ENCODE measurements at regions not wholly inside any gene's neighbourhood (a gene's known extent, or its start where the extent isn't known, plus 50 kb on each side); places are given as distances from the start of the nearest gene placed in this dataset.
"Not testable (repeated sequence)": the region's sequence is repeated elsewhere in the genome, so short reads cannot be mapped to it uniquely, and the experiment has no call there.

GRCh38 chr3:164040991-164041390, 1037.3 kb downstream of the SI start:
- TF ChIP-seq CTCF (IDR thresholded peaks at IDR 0.05; ENCODE audit: low read depth, low read length, missing control alignments), result no peak
- H3K4me3 ChIP-seq (replicated peaks; ENCODE audit: low read depth, low read length), result no peak overlapping the region
- no peak for DNase-seq (ENCODE audit: extremely low read depth, low read depth)

GRCh38 chr3:164030194-164030593, 1048.1 kb downstream of the SI start:
- TF ChIP-seq CTCF (IDR thresholded peaks at IDR 0.05; ENCODE audit: low read depth, low read length, missing control alignments), result no peak
- DNase-seq (ENCODE audit: extremely low read depth, low read depth), result no peak
- H3K4me3 ChIP-seq (replicated peaks; ENCODE audit: low read depth, low read length), result no peak overlapping the region

GRCh38 chr3:164024786-164025185, 1053.5 kb downstream of the SI start:
- no peak for TF ChIP-seq CTCF (IDR thresholded peaks at IDR 0.05; ENCODE audit: low read depth, low read length, missing control alignments)
- H3K4me3 ChIP-seq (replicated peaks; ENCODE audit: low read depth, low read length), result no peak overlapping the region
- DNase-seq (ENCODE audit: extremely low read depth, low read depth), result no peak

GRCh38 chr3:164023480-164023879, 1054.8 kb downstream of the SI start:
- H3K4me3 ChIP-seq (replicated peaks; ENCODE audit: low read depth, low read length), result no peak overlapping the region
- TF ChIP-seq CTCF (IDR thresholded peaks at IDR 0.05; ENCODE audit: low read depth, low read length, missing control alignments), result no peak
- DNase-seq (ENCODE audit: extremely low read depth, low read depth), result no peak

GRCh38 chr3:164018500-164018899, 1059.8 kb downstream of the SI start:
- H3K4me3 ChIP-seq (replicated peaks; ENCODE audit: low read depth, low read length), result no peak overlapping the region
- TF ChIP-seq CTCF (IDR thresholded peaks at IDR 0.05; ENCODE audit: low read depth, low read length, missing control alignments), result no peak
- no peak for DNase-seq (ENCODE audit: extremely low read depth, low read depth)

- DNase-seq (ENCODE audit: extremely low read depth, low read depth), result no peak
- TF ChIP-seq CTCF (IDR thresholded peaks at IDR 0.05; ENCODE audit: low read depth, low read length, missing control alignments), result no peak
Measured at GRCh38 chr3:164007765-164008164, 1070.5 kb downstream of the SI start.

GRCh38 chr3:164004205-164004604, 1074.1 kb downstream of the SI start:
- TF ChIP-seq CTCF (IDR thresholded peaks at IDR 0.05; ENCODE audit: low read depth, low read length, missing control alignments), result no peak
- no peak for DNase-seq (ENCODE audit: extremely low read depth, low read depth)

More at GRCh38 chr3:164007765-164008164, 1070.5 kb downstream of the SI start:
- no peak overlapping the region for H3K4me3 ChIP-seq (replicated peaks; ENCODE audit: low read depth, low read length)

GRCh38 chr3:164003016-164003415, 1075.3 kb downstream of the SI start:
- H3K4me3 ChIP-seq (replicated peaks; ENCODE audit: low read depth, low read length); DNase-seq (ENCODE audit: extremely low read depth, low read depth): not testable (repeated sequence)

More at GRCh38 chr3:164004205-164004604, 1074.1 kb downstream of the SI start:
- no peak overlapping the region for H3K4me3 ChIP-seq (replicated peaks; ENCODE audit: low read depth, low read length)

Measured in HFF-Myc (cell line).